ENCODE measurements at regions not wholly inside any gene's neighbourhood (a gene's known extent, or its start where the extent isn't known, plus 50 kb on each side); places are given as distances from the start of the nearest gene placed in this dataset.
"Not testable (repeated sequence)": the region's sequence is repeated elsewhere in the genome, so short reads cannot be mapped to it uniquely, and the experiment has no call there.

DNA sequence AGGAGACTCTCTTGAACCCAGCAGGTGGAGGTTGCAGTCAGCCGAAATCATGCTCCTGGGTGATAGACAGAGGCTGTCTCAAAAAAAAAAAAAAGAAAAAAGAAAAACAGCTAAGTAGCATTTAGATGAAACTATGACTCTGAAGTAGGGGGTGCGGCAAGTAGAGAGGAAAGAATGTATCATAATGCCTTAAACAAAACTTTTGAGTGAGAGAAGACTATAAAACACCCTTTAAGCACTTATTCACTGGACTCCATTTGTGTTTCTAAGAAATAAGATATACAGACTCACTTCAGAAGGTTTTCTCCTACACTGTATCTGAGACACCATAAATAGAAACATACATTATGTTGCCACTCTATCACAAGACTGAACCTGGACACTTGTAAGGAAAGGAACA lies 78.9 kb upstream of the NBPF20 start:
- POLR2A ChIA-PET; DNase-seq (ENCODE audit: extremely low spot score); CTCF ChIA-PET: not testable (repeated sequence)

GRCh38 chr1:145500251-145500650 lies 74.8 kb upstream of the NBPF20 start:
- POLR2A ChIA-PET; CTCF ChIA-PET; DNase-seq (ENCODE audit: extremely low spot score): not testable (repeated sequence)

DNA sequence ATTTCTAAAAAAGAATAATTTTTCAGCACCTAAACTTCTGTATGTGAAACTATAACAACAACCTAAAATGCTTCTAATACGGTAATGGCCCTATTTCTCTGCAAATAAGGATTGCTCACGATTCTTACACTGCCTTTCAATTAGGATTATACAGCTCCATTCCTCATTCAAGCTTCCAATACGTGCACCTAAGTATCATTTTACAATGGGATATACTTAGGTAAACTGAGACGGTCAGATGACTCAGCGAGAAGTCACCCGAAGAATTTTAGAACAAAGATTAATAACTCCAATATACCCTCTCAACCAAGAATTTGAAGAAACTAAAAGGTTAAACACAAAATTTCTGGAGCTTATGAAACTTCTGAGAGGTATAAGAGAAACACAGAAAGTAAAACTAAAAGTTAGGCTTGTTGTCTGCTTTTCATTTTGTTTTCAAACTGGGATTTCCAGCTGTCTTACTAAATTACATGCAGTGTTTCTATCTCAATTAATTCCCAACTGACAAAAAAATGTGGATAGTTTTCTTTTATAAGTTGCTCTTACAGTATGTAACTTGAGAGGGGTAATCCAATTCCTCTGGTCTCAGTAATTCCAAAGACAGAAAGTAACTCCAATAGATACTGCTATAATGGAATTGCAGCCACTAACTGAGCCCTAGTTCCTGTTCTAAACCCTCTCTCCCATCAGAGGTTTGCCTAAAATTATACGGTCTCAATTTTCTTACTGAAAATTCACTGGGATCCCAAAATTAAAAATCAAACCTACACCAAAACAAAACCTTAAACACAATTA lies 69.9 kb upstream of the NBPF20 start:
- CTCF ChIA-PET; POLR2A ChIA-PET; DNase-seq (ENCODE audit: extremely low spot score): not testable (repeated sequence)

DNA sequence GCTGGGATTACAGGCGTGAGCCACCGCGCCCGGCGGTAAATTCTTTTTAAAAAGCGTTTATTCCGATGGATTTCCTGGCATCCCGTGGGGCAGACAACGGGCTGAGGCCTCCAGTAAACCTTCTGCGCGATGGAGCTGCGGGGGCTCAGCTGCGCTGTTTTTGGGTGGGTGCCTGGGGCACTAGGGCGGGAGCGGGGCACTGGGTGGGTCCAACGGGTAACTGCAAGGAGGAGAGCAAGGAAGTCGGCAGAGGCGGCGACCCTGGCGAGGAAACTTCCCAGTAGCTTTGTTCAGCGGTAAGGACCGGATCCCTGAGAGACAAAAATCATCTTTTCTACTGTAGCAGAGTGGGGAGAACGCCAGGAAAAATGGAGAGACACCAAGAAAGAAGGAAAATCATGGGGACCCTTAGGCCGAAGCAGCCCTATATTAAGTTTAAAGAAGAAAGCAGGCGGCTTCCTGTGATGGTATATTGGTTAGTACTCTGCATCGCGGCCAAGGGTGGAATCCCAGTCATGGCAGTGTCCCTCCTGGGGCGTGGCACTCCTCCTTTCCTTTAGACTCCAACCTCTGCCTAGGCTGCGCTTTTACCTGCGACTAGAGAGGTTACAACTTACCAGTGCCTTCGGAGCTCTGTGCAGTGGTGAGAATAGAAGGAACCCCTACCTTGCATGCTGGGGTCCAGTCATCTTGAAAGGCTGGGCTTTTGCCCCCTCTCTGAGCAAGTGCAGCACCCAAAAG lies 63.0 kb upstream of the NBPF20 start:
- POLR2A ChIA-PET; DNase-seq (ENCODE audit: extremely low spot score); CTCF ChIA-PET: not testable (repeated sequence)

GRCh38 chr1:145487156-145487555 lies 61.8 kb upstream of the NBPF20 start:
- POLR2A ChIA-PET; CTCF ChIA-PET; DNase-seq (ENCODE audit: extremely low spot score): not testable (repeated sequence)

- DNase-seq (ENCODE audit: extremely low spot score); POLR2A ChIA-PET; CTCF ChIA-PET: not testable (repeated sequence)
Measured at GRCh38 chr1:145484257-145484656, 58.9 kb upstream of the NBPF20 start.

GRCh38 chr1:145482214-145482860 lies 56.9 kb upstream of the NBPF20 start:
- DNase-seq (ENCODE audit: extremely low spot score); POLR2A ChIA-PET; CTCF ChIA-PET: not testable (repeated sequence)

DNA sequence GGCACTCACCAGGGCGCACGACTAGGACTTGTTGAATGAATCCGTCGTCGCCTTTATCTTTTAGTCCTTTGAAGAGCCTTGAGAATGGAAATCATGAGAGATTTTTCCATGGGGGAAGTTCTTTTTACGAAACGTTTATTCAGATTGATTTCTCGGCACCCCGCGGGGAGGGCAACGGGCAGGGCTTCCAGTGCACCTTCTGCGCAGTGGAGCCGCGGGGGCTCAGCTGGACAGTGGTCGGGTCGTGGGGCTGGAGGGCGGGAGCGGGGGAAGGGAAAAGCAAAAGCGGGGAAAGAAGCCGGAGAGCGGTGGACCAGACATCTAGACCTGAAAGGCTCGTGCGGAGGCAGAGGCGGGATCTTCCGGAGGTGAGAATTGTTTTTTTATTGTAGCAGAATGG lies 50.6 kb upstream of the NBPF20 start:
- POLR2A ChIA-PET; DNase-seq (ENCODE audit: extremely low spot score); CTCF ChIA-PET: not testable (repeated sequence)

GRCh38 chr1:145475369-145475915 lies 50.0 kb upstream of the NBPF20 start:
- DNase-seq (ENCODE audit: extremely low spot score); CTCF ChIA-PET; POLR2A ChIA-PET: not testable (repeated sequence)

All from HEK293T (cell line).